ENCODE measurements at regions not wholly inside any gene's neighbourhood (a gene's known extent, or its start where the extent isn't known, plus 50 kb on each side); places are given as distances from the start of the nearest gene placed in this dataset.

GRCh38 chr13:89407357-89407756 is 1736.2 kb downstream of the SLITRK5 start:
- no peak for TF ChIP-seq ZNF701 (tag by site-specific recombination; IDR thresholded peaks at IDR 0.05)
- TF ChIP-seq, protein P1, sequence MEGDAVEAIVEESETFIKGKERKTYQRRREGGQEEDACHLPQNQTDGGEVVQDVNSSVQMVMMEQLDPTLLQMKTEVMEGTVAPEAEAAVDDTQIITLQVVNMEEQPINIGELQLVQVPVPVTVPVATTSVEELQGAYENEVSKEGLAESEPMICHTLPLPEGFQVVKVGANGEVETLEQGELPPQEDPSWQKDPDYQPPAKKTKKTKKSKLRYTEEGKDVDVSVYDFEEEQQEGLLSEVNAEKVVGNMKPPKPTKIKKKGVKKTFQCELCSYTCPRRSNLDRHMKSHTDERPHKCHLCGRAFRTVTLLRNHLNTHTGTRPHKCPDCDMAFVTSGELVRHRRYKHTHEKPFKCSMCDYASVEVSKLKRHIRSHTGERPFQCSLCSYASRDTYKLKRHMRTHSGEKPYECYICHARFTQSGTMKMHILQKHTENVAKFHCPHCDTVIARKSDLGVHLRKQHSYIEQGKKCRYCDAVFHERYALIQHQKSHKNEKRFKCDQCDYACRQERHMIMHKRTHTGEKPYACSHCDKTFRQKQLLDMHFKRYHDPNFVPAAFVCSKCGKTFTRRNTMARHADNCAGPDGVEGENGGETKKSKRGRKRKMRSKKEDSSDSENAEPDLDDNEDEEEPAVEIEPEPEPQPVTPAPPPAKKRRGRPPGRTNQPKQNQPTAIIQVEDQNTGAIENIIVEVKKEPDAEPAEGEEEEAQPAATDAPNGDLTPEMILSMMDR (tag by site-specific recombination; IDR thresholded peaks at IDR 0.05) = no peak
- no peak for TF ChIP-seq RBAK (tag by site-specific recombination; IDR thresholded peaks at IDR 0.05)
- TF ChIP-seq ZNF341 (tag by site-specific recombination; IDR thresholded peaks at IDR 0.05; ENCODE audit: low read depth) = no peak
- no peak for TF ChIP-seq ZNF501 (tag by site-specific recombination; IDR thresholded peaks at IDR 0.05)
- TF ChIP-seq YY2 (tag by site-specific recombination; IDR thresholded peaks at IDR 0.05) = no peak
- no peak for TF ChIP-seq ZNF416 (tag by site-specific recombination; IDR thresholded peaks at IDR 0.05)
- no peak for TF ChIP-seq ZNF239 (tag by site-specific recombination; IDR thresholded peaks at IDR 0.05)
- TF ChIP-seq KLF1 (tag by site-specific recombination; IDR thresholded peaks at IDR 0.05) = no peak
- TF ChIP-seq ZNF350 (tag by site-specific recombination; IDR thresholded peaks at IDR 0.05) = no peak

Measured in HEK293 (cell line).